ENCODE measurements at regions not wholly inside any gene's neighbourhood (a gene's known extent, or its start where the extent isn't known, plus 50 kb on each side); places are given as distances from the start of the nearest gene placed in this dataset.

DNA sequence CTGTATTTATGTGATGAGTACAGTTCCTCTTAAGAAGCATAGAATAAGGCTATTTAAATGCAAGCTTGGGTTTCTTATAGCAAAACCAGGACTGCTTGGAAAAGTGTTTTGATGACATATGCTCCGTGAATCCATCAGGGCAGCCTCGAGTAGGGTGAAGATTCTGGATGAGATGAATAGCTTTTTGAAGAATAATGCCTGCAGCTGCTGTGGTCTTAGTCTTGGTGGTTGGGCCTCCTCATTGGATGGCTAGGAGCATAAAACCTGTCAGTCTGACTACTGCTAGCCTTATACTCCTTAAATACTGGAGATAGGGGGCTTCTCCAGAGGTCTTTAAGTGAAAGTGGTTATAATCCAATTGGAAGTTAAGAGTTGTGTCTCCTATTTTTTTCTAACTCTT is 704.3 kb downstream of the FGF9 start:
- no peak for DNase-seq (ENCODE audit: low read depth in 2 of 2)
- Histone ChIP-seq H3K9me3 (ENCODE audit: control insufficient read depth, insufficient read depth, low read depth, low read length) (no peaks in the 10 kb centered on the region), H3K4me2 (ENCODE audit: extremely low read depth, insufficient read depth, low read length) (no peak overlapping the region), H4K20me1 (ENCODE audit: control insufficient read depth, extremely low read depth, insufficient read depth, low read length) (no peaks in the 10 kb centered on the region), H3K79me2 (ENCODE audit: control insufficient read depth, insufficient read depth, low read length) (no peaks in the 10 kb centered on the region), H3K27ac (ENCODE audit: insufficient read depth, low read length) (no peak overlapping the region), H3K27me3 (ENCODE audit: control insufficient read depth, insufficient read depth, low read length) (no peaks in the 10 kb centered on the region), H3K4me3 (replicated peaks in 1 of 4; ENCODE audit: control extremely low read depth in 1 of 4, insufficient read depth in 1 of 4, low read depth in 3 of 4, low read length in 4 of 4) (no peak overlapping the region), H3K36me3 (ENCODE audit: control insufficient read depth, insufficient read depth, low read length) (no peaks in the 10 kb centered on the region), H2AFZ (ENCODE audit: low read length) (no peak overlapping the region), H3K4me1 (ENCODE audit: control insufficient read depth, extremely low read depth, insufficient read depth, low read length) (no peaks in the 10 kb centered on the region), H3K9ac (ENCODE audit: insufficient read depth, low read length) (no peak overlapping the region)
- TF ChIP-seq EZH2 (IDR thresholded peaks at IDR 0.05; ENCODE audit: low read length, missing control alignments) = no peak
- TF ChIP-seq, protein P1, sequence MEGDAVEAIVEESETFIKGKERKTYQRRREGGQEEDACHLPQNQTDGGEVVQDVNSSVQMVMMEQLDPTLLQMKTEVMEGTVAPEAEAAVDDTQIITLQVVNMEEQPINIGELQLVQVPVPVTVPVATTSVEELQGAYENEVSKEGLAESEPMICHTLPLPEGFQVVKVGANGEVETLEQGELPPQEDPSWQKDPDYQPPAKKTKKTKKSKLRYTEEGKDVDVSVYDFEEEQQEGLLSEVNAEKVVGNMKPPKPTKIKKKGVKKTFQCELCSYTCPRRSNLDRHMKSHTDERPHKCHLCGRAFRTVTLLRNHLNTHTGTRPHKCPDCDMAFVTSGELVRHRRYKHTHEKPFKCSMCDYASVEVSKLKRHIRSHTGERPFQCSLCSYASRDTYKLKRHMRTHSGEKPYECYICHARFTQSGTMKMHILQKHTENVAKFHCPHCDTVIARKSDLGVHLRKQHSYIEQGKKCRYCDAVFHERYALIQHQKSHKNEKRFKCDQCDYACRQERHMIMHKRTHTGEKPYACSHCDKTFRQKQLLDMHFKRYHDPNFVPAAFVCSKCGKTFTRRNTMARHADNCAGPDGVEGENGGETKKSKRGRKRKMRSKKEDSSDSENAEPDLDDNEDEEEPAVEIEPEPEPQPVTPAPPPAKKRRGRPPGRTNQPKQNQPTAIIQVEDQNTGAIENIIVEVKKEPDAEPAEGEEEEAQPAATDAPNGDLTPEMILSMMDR (conservative IDR thresholded peaks at IDR 0.05 in 1 of 2, IDR thresholded peaks at IDR 0.05 in 1 of 2; ENCODE audit: low read depth in 1 of 2, low read length in 2 of 2) = no peak

DNA sequence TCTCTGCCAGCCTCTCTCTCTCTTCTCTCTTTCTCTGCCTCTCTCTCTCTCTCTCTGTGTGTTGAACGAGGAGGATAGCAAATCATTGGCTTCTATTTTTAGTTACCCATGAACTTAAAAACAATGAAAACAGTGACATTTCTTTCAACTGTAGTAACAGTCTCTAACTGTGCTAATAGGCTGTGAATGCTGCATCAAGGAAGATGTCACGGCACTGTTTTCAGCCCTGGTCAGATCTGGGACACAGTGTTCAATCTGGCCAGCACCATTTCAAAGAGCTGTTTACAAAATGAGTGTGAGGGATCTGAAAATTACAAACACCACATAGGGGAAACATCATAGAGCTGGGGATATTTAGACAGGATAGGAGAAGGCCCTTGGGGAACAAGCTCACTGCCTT is 717.0 kb downstream of the FGF9 start:
- Histone ChIP-seq H3K4me2 (ENCODE audit: extremely low read depth, insufficient read depth, low read length) (no peak overlapping the region), H3K9me3 (ENCODE audit: control insufficient read depth, insufficient read depth, low read depth, low read length) (no peaks in the 10 kb centered on the region), H2AFZ (ENCODE audit: low read length) (no peak overlapping the region), H3K79me2 (ENCODE audit: control insufficient read depth, insufficient read depth, low read length) (no peaks in the 10 kb centered on the region), H3K4me1 (ENCODE audit: control insufficient read depth, extremely low read depth, insufficient read depth, low read length) (no peaks in the 10 kb centered on the region), H3K9ac (ENCODE audit: insufficient read depth, low read length) (no peak overlapping the region), H3K27ac (ENCODE audit: insufficient read depth, low read length) (no peak overlapping the region), H4K20me1 (ENCODE audit: control insufficient read depth, extremely low read depth, insufficient read depth, low read length) (no peaks in the 10 kb centered on the region), H3K27me3 (ENCODE audit: control insufficient read depth, insufficient read depth, low read length) (no peaks in the 10 kb centered on the region), H3K36me3 (ENCODE audit: control insufficient read depth, insufficient read depth, low read length) (no peaks in the 10 kb centered on the region), H3K4me3 (replicated peaks in 1 of 4; ENCODE audit: control extremely low read depth in 1 of 4, insufficient read depth in 1 of 4, low read depth in 3 of 4, low read length in 4 of 4) (no peak overlapping the region)
- no peak for DNase-seq (ENCODE audit: low read depth in 2 of 2)
- TF ChIP-seq, protein P1 (conservative IDR thresholded peaks at IDR 0.05 in 1 of 2, IDR thresholded peaks at IDR 0.05 in 1 of 2; ENCODE audit: low read depth in 1 of 2, low read length in 2 of 2) = no peak
- no peak for TF ChIP-seq EZH2 (IDR thresholded peaks at IDR 0.05; ENCODE audit: low read length, missing control alignments)

DNA sequence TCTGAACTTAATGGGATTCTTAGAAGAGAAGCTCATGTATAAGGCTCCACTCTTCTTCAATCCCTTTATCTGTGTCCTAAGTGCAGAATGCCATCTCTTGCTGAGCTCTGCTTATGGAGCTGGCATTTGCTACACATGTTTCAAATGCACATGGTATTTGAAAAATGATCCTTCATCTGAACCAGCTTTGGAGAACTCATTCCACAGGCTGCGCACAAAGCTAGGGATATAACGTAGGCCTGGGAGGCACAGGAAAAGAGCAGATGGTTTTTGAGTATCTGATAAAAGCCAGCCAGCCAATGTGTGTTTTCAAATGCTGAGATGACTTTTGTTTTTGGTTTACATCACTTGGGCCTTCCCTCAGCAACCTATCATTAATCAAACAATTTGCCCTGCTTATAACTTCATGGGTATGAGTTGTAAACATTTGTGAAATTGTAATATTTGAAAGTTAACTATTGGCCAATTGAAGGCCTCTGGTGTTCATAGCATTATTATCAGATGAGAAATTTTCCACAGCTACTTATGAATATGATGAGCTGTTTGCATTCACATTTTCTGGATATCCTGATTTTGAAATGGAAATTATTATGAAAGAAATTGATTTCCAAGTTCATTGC is 729.0 kb downstream of the FGF9 start:
- no peaks in the 10 kb centered on the region for H3K4me1 ChIP-seq (ENCODE audit: control insufficient read depth, extremely low read depth, insufficient read depth, low read length)
- no peaks in the 10 kb centered on the region for H3K9me3 ChIP-seq (ENCODE audit: control insufficient read depth, insufficient read depth, low read depth, low read length)
- no peaks in the 10 kb centered on the region for H3K27me3 ChIP-seq (ENCODE audit: control insufficient read depth, insufficient read depth, low read length)
- no peaks in the 10 kb centered on the region for H4K20me1 ChIP-seq (ENCODE audit: control insufficient read depth, extremely low read depth, insufficient read depth, low read length)
- H3K36me3 ChIP-seq (ENCODE audit: control insufficient read depth, insufficient read depth, low read length) = no peaks in the 10 kb centered on the region
- no peak overlapping the region for H3K27ac ChIP-seq (ENCODE audit: insufficient read depth, low read length)
- no peak overlapping the region for H3K4me2 ChIP-seq (ENCODE audit: extremely low read depth, insufficient read depth, low read length)
- DNase-seq (ENCODE audit: low read depth in 2 of 2) = no peak
- H2AFZ ChIP-seq (ENCODE audit: low read length) = no peak overlapping the region
- no peak overlapping the region for H3K9ac ChIP-seq (ENCODE audit: insufficient read depth, low read length)
- TF ChIP-seq EZH2 (IDR thresholded peaks at IDR 0.05; ENCODE audit: low read length, missing control alignments) = no peak
- TF ChIP-seq, protein P1 (conservative IDR thresholded peaks at IDR 0.05 in 1 of 2, IDR thresholded peaks at IDR 0.05 in 1 of 2; ENCODE audit: low read depth in 1 of 2, low read length in 2 of 2) = no peak
- no peaks in the 10 kb centered on the region for H3K79me2 ChIP-seq (ENCODE audit: control insufficient read depth, insufficient read depth, low read length)
- H3K4me3 ChIP-seq (replicated peaks in 1 of 4; ENCODE audit: control extremely low read depth in 1 of 4, insufficient read depth in 1 of 4, low read depth in 3 of 4, low read length in 4 of 4) = no peak overlapping the region
